NCI-H1417 (cell line): ENCODE measurements at regions not wholly inside any gene's neighbourhood (a gene's known extent, or its start where the extent isn't known, plus 50 kb on each side); places are given as distances from the start of the nearest gene placed in this dataset.
"Not testable (repeated sequence)": the region's sequence is repeated elsewhere in the genome, so short reads cannot be mapped to it uniquely, and the experiment has no call there.

Experiments
- DNase-seq, 3 experiments: peaks; one replicate each; lab custom pipeline; 2025; lab: John Stamatoyannopoulos, UW

GRCh38 chr6:121765060-121765459 is 329.6 kb downstream of the GJA1 start:
- no peak for DNase-seq

DNA sequence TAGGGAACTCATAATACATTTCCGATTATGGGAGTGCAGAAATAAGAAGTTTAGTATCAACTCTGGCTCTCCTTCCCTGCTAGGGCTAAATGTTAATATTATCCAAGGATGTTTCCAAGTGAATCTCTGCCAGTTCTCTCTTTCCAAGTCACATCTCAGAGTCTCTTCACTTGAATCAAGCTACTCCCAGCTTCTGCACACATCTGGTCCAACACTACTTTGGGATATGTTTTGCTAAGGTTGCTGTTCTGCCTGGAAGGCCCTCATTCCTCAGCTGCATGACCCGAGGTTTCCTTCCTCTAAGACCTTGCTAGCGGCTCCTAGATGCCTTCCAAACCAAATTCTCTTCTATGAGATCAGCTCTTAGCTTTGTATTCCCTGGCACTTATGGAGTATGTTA is 331.8 kb downstream of the GJA1 start:
- DNase-seq: no peak

- DNase-seq: no peak
Observed at GRCh38 chr6:121770943-121771342, 335.5 kb downstream of the GJA1 start.

DNA sequence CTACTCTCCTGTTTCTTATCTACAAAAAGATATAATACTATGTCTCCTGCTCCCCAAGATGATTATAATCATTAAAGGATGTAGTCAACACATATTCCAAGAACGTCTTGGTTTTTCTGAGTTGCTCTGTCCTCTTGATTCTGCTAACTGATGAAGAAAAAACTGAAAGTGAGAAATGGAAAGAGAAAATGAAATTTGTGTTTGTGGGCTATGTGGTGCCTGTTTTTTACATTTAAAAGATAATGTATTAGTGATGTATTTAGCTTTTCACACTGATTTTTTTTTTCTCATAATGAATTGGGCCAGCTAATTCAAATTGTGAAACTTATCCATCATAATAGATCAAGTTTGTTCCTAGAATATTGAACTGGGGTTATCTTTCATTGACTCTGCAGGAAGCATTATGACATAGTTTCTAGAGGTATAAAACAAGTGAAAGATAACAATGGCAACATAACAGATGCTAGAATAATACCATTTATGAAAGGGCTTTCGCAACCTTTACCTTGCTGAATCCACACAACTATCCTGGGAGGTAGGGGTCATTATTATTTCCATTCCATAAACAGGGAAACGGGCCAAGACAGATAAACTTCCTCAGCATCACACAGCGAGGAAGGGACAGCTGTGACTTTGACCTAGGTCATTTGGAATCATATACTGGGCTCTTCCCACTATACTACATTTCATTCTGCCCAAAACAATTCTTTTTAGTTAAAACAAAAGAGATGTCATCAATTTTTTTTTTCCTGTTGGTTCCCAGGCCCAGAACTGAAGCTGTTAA is 336.7 kb downstream of the GJA1 start:
- DNase-seq: no peak

- no peak for DNase-seq
Observed at GRCh38 chr6:121776054-121776453, 340.6 kb downstream of the GJA1 start.

GRCh38 chr6:121780325-121781321 is 345.2 kb downstream of the GJA1 start:
- peak in 2 of 3 experiments; percentile 21 to 64 for DNase-seq

- DNase-seq: no peak
Observed at GRCh38 chr6:121791396-121792315, 356.2 kb downstream of the GJA1 start.

GRCh38 chr6:121794630-121795029 is 359.2 kb downstream of the GJA1 start:
- DNase-seq: no peak

DNA sequence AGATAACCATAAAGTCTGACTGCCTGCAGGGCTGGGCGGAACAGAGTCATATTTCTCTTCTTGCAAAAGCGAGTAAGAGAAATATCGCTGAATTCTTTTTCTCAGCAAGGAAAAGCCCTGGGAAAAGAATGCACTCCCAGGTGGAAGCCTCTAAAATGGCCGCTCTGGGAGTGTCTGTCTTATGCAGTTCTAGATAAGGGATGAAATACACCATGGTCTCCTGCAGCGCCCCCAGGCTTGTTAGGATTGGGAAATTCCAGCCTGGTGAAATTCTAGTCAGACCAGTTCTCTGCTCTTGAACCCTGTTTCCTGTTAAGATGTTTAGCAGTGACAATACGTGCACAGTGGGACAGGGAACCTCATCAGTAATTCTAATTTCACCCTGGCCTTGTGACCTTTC is 362.2 kb downstream of the GJA1 start:
- DNase-seq: not testable (repeated sequence)

DNA sequence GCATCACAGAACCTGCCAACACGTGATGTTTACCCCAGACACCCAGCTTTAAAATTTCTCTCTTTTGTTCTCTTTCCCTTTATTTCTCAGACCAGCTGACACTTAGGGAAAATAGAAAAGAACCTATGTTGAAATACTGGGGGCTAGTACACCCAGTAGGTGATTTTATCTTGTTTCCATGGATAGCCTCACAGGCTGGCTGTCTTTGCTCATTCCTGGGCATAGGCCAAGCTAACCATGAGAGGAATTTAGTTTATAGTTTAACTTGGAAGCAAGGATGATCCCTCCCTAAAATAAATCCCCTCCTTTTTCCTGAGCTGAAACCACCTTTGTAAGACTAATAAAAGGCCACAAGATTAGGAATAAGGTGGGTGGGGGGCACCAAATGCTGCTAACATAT is 362.7 kb downstream of the GJA1 start:
- DNase-seq: not testable (repeated sequence)

DNA sequence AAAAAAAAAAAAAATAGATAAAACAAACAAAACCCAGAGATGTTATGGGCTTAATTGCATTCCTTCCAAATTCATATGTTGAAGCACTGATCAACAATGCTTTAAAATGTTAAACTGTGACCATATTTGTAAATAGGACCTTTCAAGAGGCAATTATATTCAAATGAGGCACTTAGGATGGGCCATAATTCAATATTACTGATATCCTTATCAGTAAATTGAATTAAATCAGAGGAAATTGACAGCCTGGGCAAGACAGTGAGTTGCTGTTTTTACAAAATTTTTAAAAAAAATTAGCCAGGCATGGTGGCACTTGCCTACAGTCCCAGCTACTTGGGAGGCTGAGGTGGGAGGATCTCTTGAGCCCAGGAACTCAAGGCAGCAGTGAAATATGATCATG is 364.1 kb downstream of the GJA1 start:
- DNase-seq: no peak

DNA sequence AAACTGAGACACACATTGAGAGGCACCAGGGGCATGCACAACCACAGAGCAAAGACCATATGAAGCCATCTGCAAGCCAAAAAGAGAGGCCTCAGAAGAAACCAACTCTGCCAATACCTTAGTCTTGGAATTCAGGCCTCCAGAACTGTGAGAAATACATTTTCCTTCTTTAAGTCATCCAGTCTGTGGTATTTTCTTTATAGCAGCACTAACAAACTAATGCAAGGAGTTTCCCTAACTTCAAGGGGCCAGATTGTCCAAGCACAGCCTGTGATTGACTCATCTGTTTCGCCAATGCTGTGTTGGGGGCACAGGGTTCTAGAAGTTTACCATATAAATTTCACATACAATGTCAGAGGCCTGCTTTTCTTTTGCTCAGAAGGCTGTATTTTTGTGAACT is 364.6 kb downstream of the GJA1 start:
- DNase-seq: no peak

- no peak for DNase-seq
Observed at GRCh38 chr6:121806116-121806515, 370.7 kb downstream of the GJA1 start.

DNA sequence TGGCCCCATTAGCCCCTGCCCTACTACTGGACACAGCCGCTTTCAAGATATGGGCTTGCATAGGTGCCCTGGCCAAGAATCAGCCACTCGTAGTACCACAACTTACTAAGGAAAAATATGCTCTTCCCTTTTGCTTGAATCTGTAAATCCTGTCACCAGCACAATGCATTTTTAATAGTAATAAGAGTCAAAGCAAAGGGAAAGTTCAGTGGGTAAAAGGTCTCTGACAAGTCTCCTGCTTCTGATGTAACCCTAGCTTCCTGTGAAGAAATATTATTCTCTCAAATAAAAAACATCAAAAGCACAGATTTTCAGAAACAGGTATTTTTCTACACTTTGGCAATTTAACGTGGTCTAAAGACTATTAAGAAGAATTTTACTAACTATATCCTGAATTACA is 373.8 kb downstream of the GJA1 start:
- no peak for DNase-seq

- DNase-seq: no peak
Observed at GRCh38 chr6:121810158-121811032, 374.9 kb downstream of the GJA1 start.

GRCh38 chr6:121811106-121811505 is 375.7 kb downstream of the GJA1 start:
- DNase-seq: no peak

DNA sequence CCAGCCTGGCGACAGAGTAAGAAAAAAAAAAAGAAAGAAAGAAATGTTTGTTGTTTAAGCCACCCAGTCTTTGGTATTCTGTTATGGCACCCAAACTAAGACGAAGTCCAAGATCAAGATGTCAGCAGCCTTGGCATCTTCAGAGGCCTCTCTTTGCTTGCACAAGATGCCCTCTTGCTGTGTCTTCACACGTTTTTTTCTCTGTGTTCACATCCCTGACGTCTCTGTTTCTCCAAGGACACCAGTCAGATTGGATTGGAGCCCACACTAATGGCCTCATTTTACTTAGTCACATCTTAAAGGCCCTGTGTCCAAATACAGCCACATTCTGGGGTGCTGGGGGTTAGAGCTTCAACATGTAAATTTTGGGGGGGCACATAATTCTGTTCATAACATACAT is 380.9 kb downstream of the GJA1 start:
- DNase-seq: no peak

GRCh38 chr6:121816906-121817540 is 381.6 kb downstream of the GJA1 start:
- no peak for DNase-seq

DNA sequence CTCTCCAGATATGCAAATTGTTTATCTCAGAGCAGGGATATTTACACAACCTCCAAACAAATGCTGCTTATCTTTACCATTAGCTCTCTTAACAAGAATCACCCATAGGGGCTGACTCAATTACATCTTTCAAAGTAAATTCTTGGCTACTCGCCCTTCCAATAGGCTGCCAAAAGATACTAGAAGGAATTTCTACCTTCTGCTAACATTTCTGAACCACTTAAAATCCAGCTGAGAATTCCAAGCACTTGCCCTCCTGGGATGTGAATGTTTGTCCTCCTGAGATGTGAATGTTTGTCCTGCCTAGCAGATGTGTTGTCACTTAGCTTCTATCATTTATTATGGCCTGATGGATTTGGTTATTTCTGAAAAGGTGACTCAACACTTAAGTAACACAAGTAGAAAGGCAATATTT is 388.0 kb downstream of the GJA1 start:
- peak in 1 of 3 experiments; percentile 39 for DNase-seq

GRCh38 chr6:121826156-121826810 is 390.8 kb downstream of the GJA1 start:
- no peak for DNase-seq
